ENCODE measurements at regions not wholly inside any gene's neighbourhood (a gene's known extent, or its start where the extent isn't known, plus 50 kb on each side); places are given as distances from the start of the nearest gene placed in this dataset.

- Mint-ChIP-seq H3K27me3 (ENCODE audit: insufficient read depth, low read depth, poor library complexity) (no peaks in the 10 kb centered on the region), H3K4me3 (no peak overlapping the region), H3K4me1 (peaks cover 3% of the 10 kb centered on the region; the same call in 2 of the 3 replicates), H3K27ac (no peak overlapping the region), H3K9me3 (no peaks in the 10 kb centered on the region), H3K36me3 (ENCODE audit: low read depth) (no peaks in the 10 kb centered on the region)
- Histone ChIP-seq H3K9me2 (ENCODE audit: insufficient read depth) (no peaks in the 10 kb centered on the region), H2AFZ (no peak overlapping the region), H3K36me3 (ENCODE audit: insufficient read depth) (no peaks in the 10 kb centered on the region), H3K4me1 (ENCODE audit: insufficient read depth) (no peaks in the 10 kb centered on the region), H3K4me3 (no peak overlapping the region), H3F3A (replicated peaks; ENCODE audit: low read depth) (no peaks in the 10 kb centered on the region), H3K27ac (ENCODE audit: low read depth) (no peak overlapping the region), H3K79me2 (replicated peaks; ENCODE audit: insufficient read depth) (no peaks in the 10 kb centered on the region), H3K27me3 (ENCODE audit: insufficient read depth) (no peaks in the 10 kb centered on the region), H4K20me1 (replicated peaks; ENCODE audit: insufficient read depth) (no peaks in the 10 kb centered on the region), H3K4me2 (no peak overlapping the region)
- DNase-seq (ENCODE audit: low spot score) (no peak), ATAC-seq (no peak)
- TF ChIP-seq CREB1 (CRISPR knock-in tag; IDR thresholded peaks at IDR 0.05; ENCODE audit: low read depth) (no peak), ZNF331 (CRISPR knock-in tag; IDR thresholded peaks at IDR 0.05; ENCODE audit: low read depth) (no peak), EZH2phosphoT487 (IDR thresholded peaks at IDR 0.05; ENCODE audit: unreplicated experiment) (no peak), NANOG (IDR thresholded peaks at IDR 0.05; ENCODE audit: borderline replicate concordance) (no peak), POLR2AphosphoS5 (IDR thresholded peaks at IDR 0.05; ENCODE audit: low read depth) (no peak), ZNF114 (CRISPR knock-in tag; IDR thresholded peaks at IDR 0.05) (no peak), EZH2 (IDR thresholded peaks at IDR 0.05; ENCODE audit: low read depth, unreplicated experiment) (no peak), ZNF462 (CRISPR knock-in tag; IDR thresholded peaks at IDR 0.05) (no peak), STAT1 (IDR thresholded peaks at IDR 0.05; ENCODE audit: unreplicated experiment) (no peak), JUNB (IDR thresholded peaks at IDR 0.05; ENCODE audit: unreplicated experiment) (no peak)
- TF ChIP-seq, protein P1, sequence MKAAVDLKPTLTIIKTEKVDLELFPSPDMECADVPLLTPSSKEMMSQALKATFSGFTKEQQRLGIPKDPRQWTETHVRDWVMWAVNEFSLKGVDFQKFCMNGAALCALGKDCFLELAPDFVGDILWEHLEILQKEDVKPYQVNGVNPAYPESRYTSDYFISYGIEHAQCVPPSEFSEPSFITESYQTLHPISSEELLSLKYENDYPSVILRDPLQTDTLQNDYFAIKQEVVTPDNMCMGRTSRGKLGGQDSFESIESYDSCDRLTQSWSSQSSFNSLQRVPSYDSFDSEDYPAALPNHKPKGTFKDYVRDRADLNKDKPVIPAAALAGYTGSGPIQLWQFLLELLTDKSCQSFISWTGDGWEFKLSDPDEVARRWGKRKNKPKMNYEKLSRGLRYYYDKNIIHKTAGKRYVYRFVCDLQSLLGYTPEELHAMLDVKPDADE (IDR thresholded peaks at IDR 0.05) = no peak
- TF ChIP-seq, protein P2, sequence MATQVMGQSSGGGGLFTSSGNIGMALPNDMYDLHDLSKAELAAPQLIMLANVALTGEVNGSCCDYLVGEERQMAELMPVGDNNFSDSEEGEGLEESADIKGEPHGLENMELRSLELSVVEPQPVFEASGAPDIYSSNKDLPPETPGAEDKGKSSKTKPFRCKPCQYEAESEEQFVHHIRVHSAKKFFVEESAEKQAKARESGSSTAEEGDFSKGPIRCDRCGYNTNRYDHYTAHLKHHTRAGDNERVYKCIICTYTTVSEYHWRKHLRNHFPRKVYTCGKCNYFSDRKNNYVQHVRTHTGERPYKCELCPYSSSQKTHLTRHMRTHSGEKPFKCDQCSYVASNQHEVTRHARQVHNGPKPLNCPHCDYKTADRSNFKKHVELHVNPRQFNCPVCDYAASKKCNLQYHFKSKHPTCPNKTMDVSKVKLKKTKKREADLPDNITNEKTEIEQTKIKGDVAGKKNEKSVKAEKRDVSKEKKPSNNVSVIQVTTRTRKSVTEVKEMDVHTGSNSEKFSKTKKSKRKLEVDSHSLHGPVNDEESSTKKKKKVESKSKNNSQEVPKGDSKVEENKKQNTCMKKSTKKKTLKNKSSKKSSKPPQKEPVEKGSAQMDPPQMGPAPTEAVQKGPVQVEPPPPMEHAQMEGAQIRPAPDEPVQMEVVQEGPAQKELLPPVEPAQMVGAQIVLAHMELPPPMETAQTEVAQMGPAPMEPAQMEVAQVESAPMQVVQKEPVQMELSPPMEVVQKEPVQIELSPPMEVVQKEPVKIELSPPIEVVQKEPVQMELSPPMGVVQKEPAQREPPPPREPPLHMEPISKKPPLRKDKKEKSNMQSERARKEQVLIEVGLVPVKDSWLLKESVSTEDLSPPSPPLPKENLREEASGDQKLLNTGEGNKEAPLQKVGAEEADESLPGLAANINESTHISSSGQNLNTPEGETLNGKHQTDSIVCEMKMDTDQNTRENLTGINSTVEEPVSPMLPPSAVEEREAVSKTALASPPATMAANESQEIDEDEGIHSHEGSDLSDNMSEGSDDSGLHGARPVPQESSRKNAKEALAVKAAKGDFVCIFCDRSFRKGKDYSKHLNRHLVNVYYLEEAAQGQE (IDR thresholded peaks at IDR 0.05; ENCODE audit: unreplicated experiment) = no peak
- TF ChIP-seq, protein P3, sequence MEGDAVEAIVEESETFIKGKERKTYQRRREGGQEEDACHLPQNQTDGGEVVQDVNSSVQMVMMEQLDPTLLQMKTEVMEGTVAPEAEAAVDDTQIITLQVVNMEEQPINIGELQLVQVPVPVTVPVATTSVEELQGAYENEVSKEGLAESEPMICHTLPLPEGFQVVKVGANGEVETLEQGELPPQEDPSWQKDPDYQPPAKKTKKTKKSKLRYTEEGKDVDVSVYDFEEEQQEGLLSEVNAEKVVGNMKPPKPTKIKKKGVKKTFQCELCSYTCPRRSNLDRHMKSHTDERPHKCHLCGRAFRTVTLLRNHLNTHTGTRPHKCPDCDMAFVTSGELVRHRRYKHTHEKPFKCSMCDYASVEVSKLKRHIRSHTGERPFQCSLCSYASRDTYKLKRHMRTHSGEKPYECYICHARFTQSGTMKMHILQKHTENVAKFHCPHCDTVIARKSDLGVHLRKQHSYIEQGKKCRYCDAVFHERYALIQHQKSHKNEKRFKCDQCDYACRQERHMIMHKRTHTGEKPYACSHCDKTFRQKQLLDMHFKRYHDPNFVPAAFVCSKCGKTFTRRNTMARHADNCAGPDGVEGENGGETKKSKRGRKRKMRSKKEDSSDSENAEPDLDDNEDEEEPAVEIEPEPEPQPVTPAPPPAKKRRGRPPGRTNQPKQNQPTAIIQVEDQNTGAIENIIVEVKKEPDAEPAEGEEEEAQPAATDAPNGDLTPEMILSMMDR (conservative IDR thresholded peaks at IDR 0.05; ENCODE audit: low read depth in 2 of 2) = no peak
Measured at GRCh38 chr9:118954857-118955256, 414.4 kb downstream of the BRINP1 start.

All from GM23338 (cell line).